ENCODE measurements at regions not wholly inside any gene's neighbourhood (a gene's known extent, or its start where the extent isn't known, plus 50 kb on each side); places are given as distances from the start of the nearest gene placed in this dataset.

DNA sequence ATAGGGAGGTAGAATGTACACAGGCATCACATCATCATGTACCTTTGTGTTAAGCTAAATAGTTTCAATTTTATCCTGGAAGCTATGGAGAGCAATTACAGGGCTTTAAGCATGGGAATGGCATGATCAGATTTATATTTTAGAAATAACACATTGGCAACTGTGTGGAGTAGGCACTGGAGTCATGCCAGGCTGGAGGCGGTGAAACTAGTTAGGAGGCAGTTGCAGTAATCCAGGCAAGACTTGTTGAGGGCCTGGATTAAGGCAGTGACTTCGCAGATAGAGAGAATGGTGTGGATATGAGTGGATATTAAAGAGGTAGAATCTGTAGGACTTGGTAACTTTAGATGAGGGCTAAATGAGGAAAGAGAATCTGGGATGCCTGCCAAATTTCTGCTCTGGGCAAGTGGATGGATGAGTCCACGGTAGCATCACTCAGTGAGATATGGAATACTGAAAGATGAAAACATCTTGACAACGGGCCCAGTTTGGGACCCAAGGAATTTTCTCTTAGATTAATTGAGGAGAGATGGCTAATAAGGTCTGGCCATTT is 506.2 kb downstream of the FGF9 start:
- no peaks in the 10 kb centered on the region for H3K9me3 ChIP-seq (ENCODE audit: control insufficient read depth in 1 of 2, insufficient read depth in 1 of 2, low read depth in 1 of 2, low read length in 2 of 2)
- TF ChIP-seq JUND (IDR thresholded peaks at IDR 0.05) (no peak), YY1 (IDR thresholded peaks at IDR 0.05; ENCODE audit: extremely low read depth, insufficient replicate concordance, low read depth, low read length) (no peak), ZBTB33 (IDR thresholded peaks at IDR 0.05; ENCODE audit: extremely low read depth, insufficient replicate concordance, low read length) (no peak), ELF1 (IDR thresholded peaks at IDR 0.05; ENCODE audit: borderline replicate concordance, low read depth) (no peak), FOSL1 (IDR thresholded peaks at IDR 0.05; ENCODE audit: low read depth) (no peak), SP1 (IDR thresholded peaks at IDR 0.05; ENCODE audit: low read depth) (no peak), REST (IDR thresholded peaks at IDR 0.05; ENCODE audit: low read depth) (no peak), EGR1 (IDR thresholded peaks at IDR 0.05; ENCODE audit: low read depth) (no peak), ZFX (IDR thresholded peaks at IDR 0.05) (no peak), EZH2phosphoT487 (IDR thresholded peaks at IDR 0.05; ENCODE audit: borderline replicate concordance) (no peak)
- TF ChIP-seq, protein P1, sequence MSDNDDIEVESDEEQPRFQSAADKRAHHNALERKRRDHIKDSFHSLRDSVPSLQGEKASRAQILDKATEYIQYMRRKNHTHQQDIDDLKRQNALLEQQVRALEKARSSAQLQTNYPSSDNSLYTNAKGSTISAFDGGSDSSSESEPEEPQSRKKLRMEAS (IDR thresholded peaks at IDR 0.05) = no peak
- TF ChIP-seq, protein P2, sequence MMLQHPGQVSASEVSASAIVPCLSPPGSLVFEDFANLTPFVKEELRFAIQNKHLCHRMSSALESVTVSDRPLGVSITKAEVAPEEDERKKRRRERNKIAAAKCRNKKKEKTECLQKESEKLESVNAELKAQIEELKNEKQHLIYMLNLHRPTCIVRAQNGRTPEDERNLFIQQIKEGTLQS (IDR thresholded peaks at IDR 0.05) = no peak
- TF ChIP-seq, protein P3, sequence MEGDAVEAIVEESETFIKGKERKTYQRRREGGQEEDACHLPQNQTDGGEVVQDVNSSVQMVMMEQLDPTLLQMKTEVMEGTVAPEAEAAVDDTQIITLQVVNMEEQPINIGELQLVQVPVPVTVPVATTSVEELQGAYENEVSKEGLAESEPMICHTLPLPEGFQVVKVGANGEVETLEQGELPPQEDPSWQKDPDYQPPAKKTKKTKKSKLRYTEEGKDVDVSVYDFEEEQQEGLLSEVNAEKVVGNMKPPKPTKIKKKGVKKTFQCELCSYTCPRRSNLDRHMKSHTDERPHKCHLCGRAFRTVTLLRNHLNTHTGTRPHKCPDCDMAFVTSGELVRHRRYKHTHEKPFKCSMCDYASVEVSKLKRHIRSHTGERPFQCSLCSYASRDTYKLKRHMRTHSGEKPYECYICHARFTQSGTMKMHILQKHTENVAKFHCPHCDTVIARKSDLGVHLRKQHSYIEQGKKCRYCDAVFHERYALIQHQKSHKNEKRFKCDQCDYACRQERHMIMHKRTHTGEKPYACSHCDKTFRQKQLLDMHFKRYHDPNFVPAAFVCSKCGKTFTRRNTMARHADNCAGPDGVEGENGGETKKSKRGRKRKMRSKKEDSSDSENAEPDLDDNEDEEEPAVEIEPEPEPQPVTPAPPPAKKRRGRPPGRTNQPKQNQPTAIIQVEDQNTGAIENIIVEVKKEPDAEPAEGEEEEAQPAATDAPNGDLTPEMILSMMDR (IDR thresholded peaks at IDR 0.05 in 2 of 3, conservative IDR thresholded peaks at IDR 0.05 in 1 of 3; ENCODE audit: borderline replicate concordance in 1 of 3, insufficient read depth in 1 of 3, low read depth in 2 of 3, low read length in 2 of 3) = no peak
- intact Hi-C loops (cut with micrococcal nuclease) = no loop called here
- DNase-seq (ENCODE audit: low read depth, low spot score) (no peak), ATAC-seq (no peak)
- H3K27ac ChIP-seq (ENCODE audit: low read depth, low read length) = no peak overlapping the region
- H3K9ac ChIP-seq (ENCODE audit: low read length) = no peak overlapping the region
- BruUV-seq (replicated peaks) = no TSS peak
- no peaks in the 10 kb centered on the region for H4K20me1 ChIP-seq (ENCODE audit: insufficient read depth)
- no peaks in the 10 kb centered on the region for H3K79me2 ChIP-seq (ENCODE audit: insufficient read depth, low read length)
- no peak overlapping the region for H3K4me3 ChIP-seq (replicated peaks in 1 of 2; ENCODE audit: low read depth in 1 of 2, low read length in 2 of 2)
- no peaks in the 10 kb centered on the region for H3K36me3 ChIP-seq (ENCODE audit: control insufficient read depth in 1 of 2, insufficient read depth in 2 of 2, low read length in 2 of 2)
- POLR2A ChIA-PET = no interaction called here
- H3K4me2 ChIP-seq (ENCODE audit: low read length) = no peak overlapping the region
- peaks cover 4 to 11% of the 10 kb centered on the region in 2 experiments; a peak in 3 of 4 replicates for H3K4me1 ChIP-seq (ENCODE audit: control insufficient read depth in 1 of 2, insufficient read depth in 2 of 2, low read length in 2 of 2)
- CTCF ChIA-PET = no interaction called here
- RAD21 ChIA-PET (ENCODE audit: low non-redundant PET in 1 of 2, low total read pairs in 2 of 2, uncharacterized antibody in 2 of 2, unreplicated experiment in 2 of 2) = no interaction called here
- no peaks in the 10 kb centered on the region for H3K27me3 ChIP-seq (ENCODE audit: insufficient read depth, low read length)
- H3K9me2 ChIP-seq (ENCODE audit: insufficient read depth) = no peaks in the 10 kb centered on the region
- no peak overlapping the region for H2AFZ ChIP-seq (ENCODE audit: low read depth, low read length, poor library complexity, severe bottlenecking)

Measured in HCT116 (cell line).